ENCODE measurements at regions not wholly inside any gene's neighbourhood (a gene's known extent, or its start where the extent isn't known, plus 50 kb on each side); places are given as distances from the start of the nearest gene placed in this dataset.

GRCh38 chr2:184357033-184357432 is 241.3 kb upstream of the ZNF804A start:
- Mint-ChIP-seq H3K4me1 (no peaks in the 10 kb centered on the region), H3K36me3 (ENCODE audit: low read depth) (no peaks in the 10 kb centered on the region), H3K9me3 (no peaks in the 10 kb centered on the region), H3K4me3 (no peak overlapping the region), H3K27ac (ENCODE audit: unreplicated experiment) (no peak overlapping the region), H3K27me3 (ENCODE audit: low read depth) (no peaks in the 10 kb centered on the region)
- DNase-seq (ENCODE audit: low read depth, low spot score), result no peak
- TF ChIP-seq CTCF (conservative IDR thresholded peaks at IDR 0.05), result no peak

- Mint-ChIP-seq H3K9me3 (no peaks in the 10 kb centered on the region), H3K36me3 (ENCODE audit: low read depth) (no peaks in the 10 kb centered on the region), H3K27me3 (ENCODE audit: low read depth) (no peaks in the 10 kb centered on the region), H3K27ac (ENCODE audit: unreplicated experiment) (no peak overlapping the region), H3K4me1 (no peaks in the 10 kb centered on the region), H3K4me3 (no peak overlapping the region)
- no peak for DNase-seq (ENCODE audit: low read depth, low spot score)
- TF ChIP-seq CTCF (conservative IDR thresholded peaks at IDR 0.05), result no peak
Observed at GRCh38 chr2:184359379-184359778, 238.9 kb upstream of the ZNF804A start.

GRCh38 chr2:184363213-184363612 is 235.1 kb upstream of the ZNF804A start:
- H3K4me3 Mint-ChIP-seq, result no peak overlapping the region
- no peaks in the 10 kb centered on the region for H3K9me3 Mint-ChIP-seq
- no peak overlapping the region for H3K27ac Mint-ChIP-seq (ENCODE audit: unreplicated experiment)
- DNase-seq (ENCODE audit: low read depth, low spot score), result no peak
- H3K36me3 Mint-ChIP-seq (ENCODE audit: low read depth), result no peaks in the 10 kb centered on the region
- H3K4me1 Mint-ChIP-seq, result no peaks in the 10 kb centered on the region
- no peaks in the 10 kb centered on the region for H3K27me3 Mint-ChIP-seq (ENCODE audit: low read depth)
- no peak for TF ChIP-seq CTCF (conservative IDR thresholded peaks at IDR 0.05)

GRCh38 chr2:184367211-184367610 is 231.1 kb upstream of the ZNF804A start:
- H3K27me3 Mint-ChIP-seq (ENCODE audit: low read depth), result no peaks in the 10 kb centered on the region
- peaks cover 10% of the 10 kb centered on the region for H3K4me1 Mint-ChIP-seq
- H3K36me3 Mint-ChIP-seq (ENCODE audit: low read depth), result peaks cover 2% of the 10 kb centered on the region
- H3K9me3 Mint-ChIP-seq, result peaks cover 2% of the 10 kb centered on the region
- TF ChIP-seq CTCF (conservative IDR thresholded peaks at IDR 0.05), result no peak
- no peak overlapping the region for H3K4me3 Mint-ChIP-seq
- H3K27ac Mint-ChIP-seq (ENCODE audit: unreplicated experiment), result no peak overlapping the region
- no peak for DNase-seq (ENCODE audit: low read depth, low spot score)

- Mint-ChIP-seq H3K4me3 (no peak overlapping the region), H3K27ac (ENCODE audit: unreplicated experiment) (no peak overlapping the region), H3K27me3 (ENCODE audit: low read depth) (no peaks in the 10 kb centered on the region), H3K4me1 (peaks cover 15% of the 10 kb centered on the region), H3K36me3 (ENCODE audit: low read depth) (peaks cover 2% of the 10 kb centered on the region), H3K9me3 (peaks cover 2% of the 10 kb centered on the region)
- DNase-seq (ENCODE audit: low read depth, low spot score), result no peak
- TF ChIP-seq CTCF (conservative IDR thresholded peaks at IDR 0.05), result no peak
Observed at GRCh38 chr2:184369307-184369706, 229.0 kb upstream of the ZNF804A start.

GRCh38 chr2:184370954-184371353 is 227.4 kb upstream of the ZNF804A start:
- no peak for DNase-seq (ENCODE audit: low read depth, low spot score)
- Mint-ChIP-seq H3K27ac (ENCODE audit: unreplicated experiment) (no peak overlapping the region), H3K4me1 (peaks cover 15% of the 10 kb centered on the region), H3K9me3 (peaks cover 2% of the 10 kb centered on the region), H3K4me3 (no peak overlapping the region), H3K27me3 (ENCODE audit: low read depth) (no peaks in the 10 kb centered on the region), H3K36me3 (ENCODE audit: low read depth) (peaks cover 2% of the 10 kb centered on the region)
- TF ChIP-seq CTCF (conservative IDR thresholded peaks at IDR 0.05), result no peak

Data from neural crest cell (in vitro differentiated cells).